HCT116 (cell line): ENCODE measurements at regions not wholly inside any gene's neighbourhood (a gene's known extent, or its start where the extent isn't known, plus 50 kb on each side); places are given as distances from the start of the nearest gene placed in this dataset.

Experiments
- ATAC-seq: fragments of 200-7000 bp; cut with Tn5 transposase; 2 replicates; pipeline ENCODE4 v1.9.1; 2020; ENCODE audit warnings: mild to moderate bottlenecking, moderate library complexity
- BruUV-seq: library from RNA; stranded (reverse); fragments of 400-500 nt; replicated peaks from 2 replicates; lab custom pipeline; 2021; lab: Mats Ljungman, UMichigan
- CTCF ChIA-PET: fragments of 300-600 bp; sonication (Branson Sonifier 250); formaldehyde crosslinking; loops from one replicate; lab custom pipeline; 2021; ENCODE audit warnings: antibody characterized with exemption; lab: Charles Lee
- POLR2A ChIA-PET: fragments of 300-600, 350-600 bp; sonication (Branson Sonifier 250); formaldehyde crosslinking; loops from one replicate; lab custom pipeline; 2021; ENCODE audit warnings: antibody characterized with exemption; lab: Charles Lee
- RAD21 ChIA-PET, 2 experiments: fragments of 300-600 bp; sonication (Branson Sonifier 250); formaldehyde crosslinking; loops; one replicate each; lab custom pipeline; 2023; ENCODE audit warnings: low total read pairs in 2 of 2; ENCODE audit not compliant: uncharacterized antibody in 2 of 2, unreplicated experiment in 2 of 2, low non-redundant PET in 1 of 2; lab: Charles Lee
- DNase-seq: peaks from one replicate; pipeline ENCODE4 v3.0.0-alpha.2; 2010; ENCODE audit warnings: low read depth, low spot score
- H2AFZ ChIP-seq: fragments of 200-600 bp; shearing (Covaris generic), sonication (generic); 2 replicates; pipeline ENCODE4 v1.6.1; 2017; ENCODE audit warnings: low read depth, mixed run types, mixed read lengths, antibody characterized with exemption, low read length; ENCODE audit not compliant: poor library complexity, severe bottlenecking
- H3K27ac ChIP-seq: 2 replicates; pipeline ENCODE4 v1.5.1; 2012; ENCODE audit warnings: low read depth, low read length
- H3K27me3 ChIP-seq: fragments of 200-600 bp; sonication (generic); 2 replicates; pipeline ENCODE4 v1.6.1; 2016; ENCODE audit warnings: mixed run types, low read length, mixed read lengths; ENCODE audit not compliant: insufficient read depth
- H3K36me3 ChIP-seq, 2 experiments: fragments of 200-500 bp in 1 of 2; fragments of 200-600 bp in 1 of 2; sonication (Bioruptor generic) in 1 of 2; sonication (generic) in 1 of 2; 2 replicates each; pipeline versions ENCODE4 v1.5.1 to v1.6.1; 2014 to 2016; ENCODE audit warnings: low read length in 2 of 2, inconsistent platforms in 1 of 2, mixed read lengths in 1 of 2, mixed run types in 1 of 2; ENCODE audit not compliant: insufficient read depth in 2 of 2, control insufficient read depth in 1 of 2
- H3K4me1 ChIP-seq, 2 experiments: fragments of 200-600 bp in 1 of 2; sonication (generic) in 1 of 2; 2 replicates each; pipeline versions ENCODE4 v1.5.1 to v1.6.1; 2012 to 2017; ENCODE audit warnings: low read length in 2 of 2, inconsistent platforms in 1 of 2, mild to moderate bottlenecking in 1 of 2, mixed read lengths in 1 of 2, mixed run types in 1 of 2, moderate library complexity in 1 of 2; ENCODE audit not compliant: insufficient read depth in 2 of 2, control insufficient read depth in 1 of 2
- H3K4me2 ChIP-seq: fragments of 200-600 bp; sonication (generic); 2 replicates; pipeline ENCODE4 v1.6.1; 2017; ENCODE audit warnings: mixed run types, low read length, mixed read lengths
- H3K4me3 ChIP-seq, 2 experiments: fragments of 200-600 bp in 1 of 2; sonication (generic) in 1 of 2; replicated peaks in 1 of 2; 2 replicates each; pipeline ENCODE4 v1.5.1; 2011 to 2016; ENCODE audit warnings: low read length in 2 of 2, control low read depth in 1 of 2, low read depth in 1 of 2, mild to moderate bottlenecking in 1 of 2, mixed read lengths in 1 of 2, mixed run types in 1 of 2
- H3K79me2 ChIP-seq: fragments of 200-600 bp; sonication (generic); 2 replicates; pipeline ENCODE4 v1.6.1; 2017; ENCODE audit warnings: mild to moderate bottlenecking, mixed run types, low read length, moderate library complexity, mixed read lengths; ENCODE audit not compliant: insufficient read depth
- H3K9ac ChIP-seq: fragments of 200-600 bp; sonication (generic); 2 replicates; pipeline ENCODE4 v1.6.1; 2016; ENCODE audit warnings: low read length, mixed read lengths
- H3K9me2 ChIP-seq: fragments of 200-600 bp; sonication (generic), shearing (Covaris generic); 2 replicates; pipeline ENCODE4 v1.6.1; 2017; ENCODE audit warnings: mixed run types, mild to moderate bottlenecking, moderate library complexity; ENCODE audit not compliant: insufficient read depth
- H3K9me3 ChIP-seq, 2 experiments: fragments of 200-500 bp in 1 of 2; fragments of 200-600 bp in 1 of 2; sonication (Bioruptor generic) in 1 of 2; sonication (generic) in 1 of 2; 2 replicates each; pipeline ENCODE4 v1.6.1; 2014 to 2017; ENCODE audit warnings: low read length in 2 of 2, mixed read lengths in 2 of 2, inconsistent platforms in 1 of 2, low read depth in 1 of 2, mild to moderate bottlenecking in 1 of 2, mixed run types in 1 of 2, moderate library complexity in 1 of 2; ENCODE audit not compliant: control insufficient read depth in 1 of 2, insufficient read depth in 1 of 2
- H4K20me1 ChIP-seq: fragments of 200-600 bp; sonication (generic), shearing (Covaris generic); 2 replicates; pipeline ENCODE4 v1.6.1; 2017; ENCODE audit warnings: mixed run types, mild to moderate bottlenecking, moderate library complexity; ENCODE audit not compliant: insufficient read depth
- CEBPB ChIP-seq: IDR thresholded peaks from 2 replicates; pipeline ENCODE4 v1.6.1; 2012; ENCODE audit warnings: low read depth
- POLR2A ChIP-seq: IDR thresholded peaks from 2 replicates; pipeline ENCODE4 v1.7.0; 2011; ENCODE audit warnings: borderline replicate concordance; ENCODE audit not compliant: insufficient read depth, insufficient read length; ENCODE audit errors: extremely low read depth
- POLR2AphosphoS5 ChIP-seq: IDR thresholded peaks from 2 replicates; pipeline ENCODE4 v1.6.1; 2011; ENCODE audit warnings: mild to moderate bottlenecking, low read depth, low read length, moderate library complexity
- SIN3A ChIP-seq: IDR thresholded peaks from 2 replicates; pipeline ENCODE4 v1.6.1; 2012; ENCODE audit warnings: low read depth
- SP1 ChIP-seq: IDR thresholded peaks from 2 replicates; pipeline ENCODE4 v1.6.1; 2012; ENCODE audit warnings: low read depth
- SRF ChIP-seq: IDR thresholded peaks from 2 replicates; pipeline ENCODE4 v1.6.1; 2012; ENCODE audit warnings: low read depth
- YY1 ChIP-seq: IDR thresholded peaks from 2 replicates; pipeline ENCODE4 v1.6.1; 2011; ENCODE audit warnings: low read length, low read depth, moderate library complexity, mild to moderate bottlenecking; ENCODE audit not compliant: insufficient replicate concordance; ENCODE audit errors: extremely low read depth
- intact Hi-C: fragments of 100-400 bp; cut with micrococcal nuclease; formaldehyde crosslinking; loops from 2 replicates; pipeline ENCODE4 v1.10.0; 2022
- TF ChIP-seq, protein P1 (sequence below): IDR thresholded peaks from 2 replicates; pipeline ENCODE4 v1.6.1; 2012; ENCODE audit warnings: low read depth
- TF ChIP-seq, protein P2 (sequence below), 3 experiments: fragments of 200-600 bp in 1 of 3; sonication (generic) in 1 of 3; IDR thresholded peaks in 2 of 3; conservative IDR thresholded peaks in 1 of 3; 2 replicates each; pipeline ENCODE4 v1.5.1; 2012 to 2017; ENCODE audit warnings: low read depth in 2 of 3, low read length in 2 of 3, antibody characterized with exemption in 1 of 3, borderline replicate concordance in 1 of 3, control low read depth in 1 of 3, mild to moderate bottlenecking in 1 of 3, mixed read lengths in 1 of 3, mixed run types in 1 of 3, moderate library complexity in 1 of 3; ENCODE audit not compliant: insufficient read depth in 1 of 3
- TF ChIP-seq, protein P3 (sequence below): IDR thresholded peaks from 2 replicates; pipeline ENCODE4 v1.6.1; 2012

DNA sequence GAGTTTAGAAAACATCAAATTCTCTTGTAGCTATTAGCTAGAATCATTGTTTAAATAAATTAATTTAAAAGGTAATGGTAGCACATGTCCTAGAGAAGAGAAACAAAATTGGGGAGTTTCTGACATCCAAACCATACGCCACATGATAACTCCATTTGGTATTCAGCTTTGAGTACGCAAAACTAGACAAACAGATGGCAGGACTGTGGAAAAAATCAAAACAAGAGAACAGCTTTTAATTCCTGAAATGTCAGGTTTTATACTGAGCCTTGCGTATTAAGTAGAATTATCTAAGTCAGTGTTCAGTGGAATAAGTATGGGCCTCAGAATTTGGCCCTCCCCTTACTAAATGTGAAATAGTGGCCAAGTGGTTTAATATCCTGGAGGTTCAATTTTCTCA is 82.4 kb upstream of the PDE1A start:
- Histone ChIP-seq H3K4me3 (no peak overlapping the region), H3K79me2 (no peaks in the 10 kb centered on the region), H3K27ac (no peak overlapping the region), H3K9ac (no peak overlapping the region), H3K9me2 (no peaks in the 10 kb centered on the region; the same call in 1 of the 2 replicates), H3K4me2 (no peak overlapping the region)
- DNase-seq, result no peak
- CTCF ChIA-PET, result no interaction called here
- TF ChIP-seq, protein P1, sequence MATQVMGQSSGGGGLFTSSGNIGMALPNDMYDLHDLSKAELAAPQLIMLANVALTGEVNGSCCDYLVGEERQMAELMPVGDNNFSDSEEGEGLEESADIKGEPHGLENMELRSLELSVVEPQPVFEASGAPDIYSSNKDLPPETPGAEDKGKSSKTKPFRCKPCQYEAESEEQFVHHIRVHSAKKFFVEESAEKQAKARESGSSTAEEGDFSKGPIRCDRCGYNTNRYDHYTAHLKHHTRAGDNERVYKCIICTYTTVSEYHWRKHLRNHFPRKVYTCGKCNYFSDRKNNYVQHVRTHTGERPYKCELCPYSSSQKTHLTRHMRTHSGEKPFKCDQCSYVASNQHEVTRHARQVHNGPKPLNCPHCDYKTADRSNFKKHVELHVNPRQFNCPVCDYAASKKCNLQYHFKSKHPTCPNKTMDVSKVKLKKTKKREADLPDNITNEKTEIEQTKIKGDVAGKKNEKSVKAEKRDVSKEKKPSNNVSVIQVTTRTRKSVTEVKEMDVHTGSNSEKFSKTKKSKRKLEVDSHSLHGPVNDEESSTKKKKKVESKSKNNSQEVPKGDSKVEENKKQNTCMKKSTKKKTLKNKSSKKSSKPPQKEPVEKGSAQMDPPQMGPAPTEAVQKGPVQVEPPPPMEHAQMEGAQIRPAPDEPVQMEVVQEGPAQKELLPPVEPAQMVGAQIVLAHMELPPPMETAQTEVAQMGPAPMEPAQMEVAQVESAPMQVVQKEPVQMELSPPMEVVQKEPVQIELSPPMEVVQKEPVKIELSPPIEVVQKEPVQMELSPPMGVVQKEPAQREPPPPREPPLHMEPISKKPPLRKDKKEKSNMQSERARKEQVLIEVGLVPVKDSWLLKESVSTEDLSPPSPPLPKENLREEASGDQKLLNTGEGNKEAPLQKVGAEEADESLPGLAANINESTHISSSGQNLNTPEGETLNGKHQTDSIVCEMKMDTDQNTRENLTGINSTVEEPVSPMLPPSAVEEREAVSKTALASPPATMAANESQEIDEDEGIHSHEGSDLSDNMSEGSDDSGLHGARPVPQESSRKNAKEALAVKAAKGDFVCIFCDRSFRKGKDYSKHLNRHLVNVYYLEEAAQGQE, result no peak
- TF ChIP-seq, protein P2, sequence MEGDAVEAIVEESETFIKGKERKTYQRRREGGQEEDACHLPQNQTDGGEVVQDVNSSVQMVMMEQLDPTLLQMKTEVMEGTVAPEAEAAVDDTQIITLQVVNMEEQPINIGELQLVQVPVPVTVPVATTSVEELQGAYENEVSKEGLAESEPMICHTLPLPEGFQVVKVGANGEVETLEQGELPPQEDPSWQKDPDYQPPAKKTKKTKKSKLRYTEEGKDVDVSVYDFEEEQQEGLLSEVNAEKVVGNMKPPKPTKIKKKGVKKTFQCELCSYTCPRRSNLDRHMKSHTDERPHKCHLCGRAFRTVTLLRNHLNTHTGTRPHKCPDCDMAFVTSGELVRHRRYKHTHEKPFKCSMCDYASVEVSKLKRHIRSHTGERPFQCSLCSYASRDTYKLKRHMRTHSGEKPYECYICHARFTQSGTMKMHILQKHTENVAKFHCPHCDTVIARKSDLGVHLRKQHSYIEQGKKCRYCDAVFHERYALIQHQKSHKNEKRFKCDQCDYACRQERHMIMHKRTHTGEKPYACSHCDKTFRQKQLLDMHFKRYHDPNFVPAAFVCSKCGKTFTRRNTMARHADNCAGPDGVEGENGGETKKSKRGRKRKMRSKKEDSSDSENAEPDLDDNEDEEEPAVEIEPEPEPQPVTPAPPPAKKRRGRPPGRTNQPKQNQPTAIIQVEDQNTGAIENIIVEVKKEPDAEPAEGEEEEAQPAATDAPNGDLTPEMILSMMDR (IDR thresholded peaks at IDR 0.05 in 2 of 3, conservative IDR thresholded peaks at IDR 0.05 in 1 of 3; ENCODE audit: borderline replicate concordance in 1 of 3, insufficient read depth in 1 of 3, low read depth in 2 of 3, low read length in 2 of 3), result no peak
- TF ChIP-seq POLR2A (no peak), SRF (no peak), CEBPB (no peak), POLR2AphosphoS5 (no peak), YY1 (no peak), SP1 (no peak), SIN3A (no peak)
- TF ChIP-seq, protein P3, sequence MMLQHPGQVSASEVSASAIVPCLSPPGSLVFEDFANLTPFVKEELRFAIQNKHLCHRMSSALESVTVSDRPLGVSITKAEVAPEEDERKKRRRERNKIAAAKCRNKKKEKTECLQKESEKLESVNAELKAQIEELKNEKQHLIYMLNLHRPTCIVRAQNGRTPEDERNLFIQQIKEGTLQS, result no peak
- TF ChIP-seq, all 23 proteins: peak for 0
- no TSS peak for BruUV-seq
- H2AFZ ChIP-seq, result peak overlapping the region; percentile 42
- no peaks in the 10 kb centered on the region for H3K9me3 ChIP-seq
- no peaks in the 10 kb centered on the region for H3K36me3 ChIP-seq
- no peak for ATAC-seq
- H4K20me1 ChIP-seq, result no peaks in the 10 kb centered on the region
- ChIA-PET RAD21 (no interaction called here), POLR2A (no interaction called here)
- intact Hi-C loops, result no loop called here
- H3K4me1 ChIP-seq, result no peaks in the 10 kb centered on the region
- no peaks in the 10 kb centered on the region for H3K27me3 ChIP-seq
